ENCODE measurements at regions not wholly inside any gene's neighbourhood (a gene's known extent, or its start where the extent isn't known, plus 50 kb on each side); places are given as distances from the start of the nearest gene placed in this dataset.

- no peaks in the 10 kb centered on the region for H3K4me1 ChIP-seq (ENCODE audit: control insufficient read depth in 5 of 5, insufficient read depth in 5 of 5, low read length in 5 of 5)
- no peak overlapping the region for H3K27ac ChIP-seq (ENCODE audit: low read depth in 1 of 2, low read length in 1 of 2)
- H3K27me3 ChIP-seq (ENCODE audit: control insufficient read depth in 3 of 3, insufficient read depth in 3 of 3, low read length in 2 of 3), result no peaks in the 10 kb centered on the region
- no peaks in the 10 kb centered on the region for H3K36me3 ChIP-seq (ENCODE audit: control insufficient read depth in 4 of 4, insufficient read depth in 4 of 4, low read length in 4 of 4)
- no peak overlapping the region for H3K9ac ChIP-seq (ENCODE audit: insufficient read depth in 1 of 2, low read length in 2 of 2)
- DNase-seq (no peak), ATAC-seq (ENCODE audit: insufficient read depth, low FRiP score) (no peak)
- H3K9me3 ChIP-seq (ENCODE audit: control insufficient read depth in 4 of 4, insufficient read depth in 3 of 4, low read length in 3 of 4), result no peaks in the 10 kb centered on the region
- no peak for TF ChIP-seq CTCF (IDR thresholded peaks at IDR 0.05; ENCODE audit: control extremely low read depth, extremely low read depth)
- no peak overlapping the region for H3K4me3 ChIP-seq
Observed at GRCh38 chr13:84994582-84994981, 804.6 kb downstream of the SLITRK6 start.

- Histone ChIP-seq H3K4me3 (no peak overlapping the region), H3K27ac (ENCODE audit: low read depth in 1 of 2, low read length in 1 of 2) (no peak overlapping the region), H3K27me3 (ENCODE audit: control insufficient read depth in 3 of 3, insufficient read depth in 3 of 3, low read length in 2 of 3) (no peaks in the 10 kb centered on the region), H3K36me3 (ENCODE audit: control insufficient read depth in 4 of 4, insufficient read depth in 4 of 4, low read length in 4 of 4) (no peaks in the 10 kb centered on the region), H3K4me1 (ENCODE audit: control insufficient read depth in 5 of 5, insufficient read depth in 5 of 5, low read length in 5 of 5) (no peaks in the 10 kb centered on the region), H3K9ac (ENCODE audit: insufficient read depth in 1 of 2, low read length in 2 of 2) (no peak overlapping the region), H3K9me3 (ENCODE audit: control insufficient read depth in 4 of 4, insufficient read depth in 3 of 4, low read length in 3 of 4) (no peaks in the 10 kb centered on the region)
- peak in 1 of 3 donors; percentile 2 for DNase-seq
- no peak for TF ChIP-seq CTCF (IDR thresholded peaks at IDR 0.05; ENCODE audit: control extremely low read depth, extremely low read depth)
- no peak for ATAC-seq (ENCODE audit: insufficient read depth, low FRiP score)
- WGBS, 2 donors, result 87 to 93% methylated on average over 2 of the region's 2 CpGs
Observed at GRCh38 chr13:84985860-84986259, 813.4 kb downstream of the SLITRK6 start.

GRCh38 chr13:84983321-84983720 is 815.9 kb downstream of the SLITRK6 start:
- no peak for ATAC-seq (ENCODE audit: insufficient read depth, low FRiP score)
- no peaks in the 10 kb centered on the region for H3K36me3 ChIP-seq (ENCODE audit: control insufficient read depth in 4 of 4, insufficient read depth in 4 of 4, low read length in 4 of 4)
- H3K9ac ChIP-seq (ENCODE audit: insufficient read depth in 1 of 2, low read length in 2 of 2), result no peak overlapping the region
- H3K4me3 ChIP-seq, result no peak overlapping the region
- no peaks in the 10 kb centered on the region for H3K9me3 ChIP-seq (ENCODE audit: control insufficient read depth in 4 of 4, insufficient read depth in 3 of 4, low read length in 3 of 4)
- DNase-seq, result no peak
- no peak overlapping the region for H3K27ac ChIP-seq (ENCODE audit: low read depth in 1 of 2, low read length in 1 of 2)
- WGBS, 2 donors, result 91 to 92% methylated on average over 2 of the region's 2 CpGs
- TF ChIP-seq CTCF (IDR thresholded peaks at IDR 0.05; ENCODE audit: control extremely low read depth, extremely low read depth), result no peak
- H3K4me1 ChIP-seq (ENCODE audit: control insufficient read depth in 5 of 5, insufficient read depth in 5 of 5, low read length in 5 of 5), result no peaks in the 10 kb centered on the region
- no peaks in the 10 kb centered on the region for H3K27me3 ChIP-seq (ENCODE audit: control insufficient read depth in 3 of 3, insufficient read depth in 3 of 3, low read length in 2 of 3)

- Histone ChIP-seq H3K27me3 (ENCODE audit: control insufficient read depth in 3 of 3, insufficient read depth in 3 of 3, low read length in 2 of 3) (no peaks in the 10 kb centered on the region), H3K36me3 (ENCODE audit: control insufficient read depth in 4 of 4, insufficient read depth in 4 of 4, low read length in 4 of 4) (no peaks in the 10 kb centered on the region), H3K9me3 (ENCODE audit: control insufficient read depth in 4 of 4, insufficient read depth in 3 of 4, low read length in 3 of 4) (no peaks in the 10 kb centered on the region), H3K4me1 (ENCODE audit: control insufficient read depth in 5 of 5, insufficient read depth in 5 of 5, low read length in 5 of 5) (no peaks in the 10 kb centered on the region), H3K4me3 (no peak overlapping the region), H3K27ac (ENCODE audit: low read depth in 1 of 2, low read length in 1 of 2) (no peak overlapping the region), H3K9ac (ENCODE audit: insufficient read depth in 1 of 2, low read length in 2 of 2) (no peak overlapping the region)
- TF ChIP-seq CTCF (IDR thresholded peaks at IDR 0.05; ENCODE audit: control extremely low read depth, extremely low read depth), result no peak
- WGBS, 2 donors, result 58 to 67% methylated on average over 2 of the region's 2 CpGs
- ATAC-seq (ENCODE audit: insufficient read depth, low FRiP score), result no peak
- DNase-seq, result no peak
Observed at GRCh38 chr13:84980571-84980970, 818.6 kb downstream of the SLITRK6 start.

Measured in lung (tissue), 11 donors.